CD4-positive, CD25-positive, alpha-beta regulatory T cell (primary cell): ENCODE measurements at regions not wholly inside any gene's neighbourhood (a gene's known extent, or its start where the extent isn't known, plus 50 kb on each side); places are given as distances from the start of the nearest gene placed in this dataset.

Experiments used
- ATAC-seq, 2 donors: fragments of 150-1000 bp; cut with Tn5 transposase; one replicate each; pipeline ENCODE4 v1.10.0; 2021; ENCODE audit warnings: low read depth in 2 of 2, moderate number of reproducible peaks in 2 of 2, moderate library complexity in 1 of 2
- DNase-seq, 3 donors: peaks; one replicate each; pipeline versions ENCODE4 v3.0.0 to v3.0.0-alpha.2; 2012 to 2022; ENCODE audit warnings: mixed read lengths in 1 of 3
- H3K27ac ChIP-seq: one replicate; pipeline ENCODE4 v1.7.0; 2013; ENCODE audit warnings: mild to moderate bottlenecking, low read length; ENCODE audit not compliant: insufficient read depth, poor library complexity, severe bottlenecking
- H3K27me3 ChIP-seq: one replicate; pipeline ENCODE4 v1.7.0; 2013; ENCODE audit warnings: low read length; ENCODE audit not compliant: control insufficient read depth, insufficient read depth
- H3K36me3 ChIP-seq: one replicate; pipeline ENCODE4 v1.7.0; 2013; ENCODE audit warnings: mild to moderate bottlenecking, low read length, moderate library complexity; ENCODE audit not compliant: control insufficient read depth, insufficient read depth
- H3K4me1 ChIP-seq: 2 replicates; pipeline ENCODE4 v1.7.0; 2013; ENCODE audit warnings: mild to moderate bottlenecking, low read length; ENCODE audit not compliant: insufficient read depth, control insufficient read depth, poor library complexity, severe bottlenecking
- H3K4me3 ChIP-seq: one replicate; pipeline ENCODE4 v1.7.0; 2013; ENCODE audit warnings: low read depth, mild to moderate bottlenecking, low read length, moderate library complexity
- H3K9me3 ChIP-seq, 2 experiments: 1 replicate in 1 of 2; 2 replicates in 1 of 2; pipeline ENCODE4 v1.7.0; 2013; ENCODE audit warnings: low read length in 2 of 2, mild to moderate bottlenecking in 1 of 2, moderate library complexity in 1 of 2; ENCODE audit not compliant: control insufficient read depth in 2 of 2
- H3K27ac Mint-ChIP-seq, 3 donors: one replicate each; pipeline ENCODE4 v1.8.0; 2020 to 2022; ENCODE audit warnings: mild to moderate bottlenecking in 3 of 3, mixed read lengths in 3 of 3, moderate library complexity in 2 of 3
- H3K27me3 Mint-ChIP-seq: one replicate; pipeline ENCODE4 v1.8.0; 2022; ENCODE audit warnings: mild to moderate bottlenecking, mixed read lengths
- H3K36me3 Mint-ChIP-seq: one replicate; pipeline ENCODE4 v1.8.0; 2020; ENCODE audit warnings: mixed read lengths
- H3K4me1 Mint-ChIP-seq, 4 donors: one replicate each; pipeline ENCODE4 v1.8.0; 2020 to 2022; ENCODE audit warnings: mixed read lengths in 4 of 4, mild to moderate bottlenecking in 1 of 4
- H3K4me3 Mint-ChIP-seq, 4 donors: one replicate each; pipeline ENCODE4 v1.8.0; 2020 to 2022; ENCODE audit warnings: mild to moderate bottlenecking in 4 of 4, mixed read lengths in 4 of 4, moderate library complexity in 3 of 4
- H3K9me3 Mint-ChIP-seq, 7 donors: one replicate each; pipeline ENCODE4 v1.8.0; 2020 to 2022; ENCODE audit warnings: mixed read lengths in 7 of 7, mild to moderate bottlenecking in 3 of 7, moderate library complexity in 2 of 7

DNA sequence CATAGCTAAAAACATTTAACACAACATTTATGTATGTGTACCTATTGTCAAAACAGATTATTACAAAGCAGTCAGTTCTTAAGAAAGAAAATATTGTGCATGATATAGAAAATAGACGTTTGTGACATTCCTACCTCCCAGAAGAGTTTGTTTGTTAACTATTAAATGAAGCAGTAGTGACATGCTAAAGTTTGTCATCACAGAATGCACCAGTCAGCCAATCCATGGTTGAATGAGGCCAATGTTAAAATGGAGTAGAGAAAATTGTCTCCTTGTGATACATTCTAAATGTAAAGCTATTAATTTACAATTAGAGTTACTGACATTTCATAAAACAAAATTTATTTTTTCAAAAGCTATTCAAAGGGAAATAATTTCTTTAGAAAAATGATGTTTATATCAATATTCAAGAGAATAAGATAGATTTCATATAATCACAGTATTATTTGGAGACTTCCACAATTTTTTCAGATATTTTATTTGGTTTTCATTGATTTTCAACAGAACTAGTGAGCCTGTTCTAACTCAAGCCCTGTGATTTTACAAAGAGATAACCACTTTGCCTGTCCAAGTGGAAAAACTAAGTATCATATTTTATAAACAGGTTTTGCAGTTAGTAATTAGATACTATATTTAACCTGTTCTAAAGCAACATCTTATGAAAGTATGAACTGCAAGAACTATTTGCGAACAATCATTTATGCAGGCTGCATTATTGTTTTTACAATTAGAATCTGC is 176.8 kb downstream of the ISL1 start:
- no peak overlapping the region for H3K27ac Mint-ChIP-seq
- DNase-seq (no peak), ATAC-seq (no peak)
- H3K36me3 ChIP-seq, result no peaks in the 10 kb centered on the region
- no peak overlapping the region for H3K27ac ChIP-seq
- no peaks in the 10 kb centered on the region for H3K27me3 Mint-ChIP-seq
- no peak overlapping the region for H3K4me3 Mint-ChIP-seq
- no peaks in the 10 kb centered on the region for H3K9me3 ChIP-seq
- H3K4me3 ChIP-seq, result no peak overlapping the region
- H3K4me1 ChIP-seq, result no peaks in the 10 kb centered on the region
- H3K9me3 Mint-ChIP-seq, result peaks cover 0 to 9% (median 0%) of the 10 kb centered on the region in 7 donors
- no peaks in the 10 kb centered on the region for H3K4me1 Mint-ChIP-seq
- H3K36me3 Mint-ChIP-seq, result no peaks in the 10 kb centered on the region
- H3K27me3 ChIP-seq, result no peaks in the 10 kb centered on the region

DNA sequence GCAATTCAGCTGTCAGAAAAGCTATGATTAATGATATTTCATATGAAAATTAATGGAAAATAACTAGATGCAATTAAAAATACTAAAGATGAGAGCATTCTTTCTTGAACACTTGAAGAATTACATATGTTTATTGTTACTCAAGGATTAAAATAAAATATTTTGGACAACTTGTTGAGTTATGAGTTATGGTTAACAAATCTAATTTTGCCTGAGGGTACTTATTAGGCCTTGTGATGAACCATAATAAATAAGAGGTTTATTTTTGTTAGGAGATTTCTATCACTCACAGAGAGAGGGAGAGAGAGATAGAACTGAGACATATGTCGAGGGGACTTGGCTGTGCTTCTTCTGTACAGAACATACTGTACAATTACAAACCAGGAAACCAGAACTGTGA is 183.7 kb downstream of the ISL1 start:
- no peaks in the 10 kb centered on the region for H3K27me3 Mint-ChIP-seq
- Histone ChIP-seq H3K9me3 (no peaks in the 10 kb centered on the region), H3K27ac (no peak overlapping the region), H3K27me3 (no peaks in the 10 kb centered on the region), H3K36me3 (no peaks in the 10 kb centered on the region), H3K4me1 (no peaks in the 10 kb centered on the region), H3K4me3 (no peak overlapping the region)
- DNase-seq, result no peak
- H3K4me3 Mint-ChIP-seq, result no peak overlapping the region
- H3K9me3 Mint-ChIP-seq, result peaks cover 0 to 10% (median 0%) of the 10 kb centered on the region in 7 donors
- H3K4me1 Mint-ChIP-seq, result no peaks in the 10 kb centered on the region
- no peaks in the 10 kb centered on the region for H3K36me3 Mint-ChIP-seq
- no peak for ATAC-seq
- no peak overlapping the region for H3K27ac Mint-ChIP-seq

DNA sequence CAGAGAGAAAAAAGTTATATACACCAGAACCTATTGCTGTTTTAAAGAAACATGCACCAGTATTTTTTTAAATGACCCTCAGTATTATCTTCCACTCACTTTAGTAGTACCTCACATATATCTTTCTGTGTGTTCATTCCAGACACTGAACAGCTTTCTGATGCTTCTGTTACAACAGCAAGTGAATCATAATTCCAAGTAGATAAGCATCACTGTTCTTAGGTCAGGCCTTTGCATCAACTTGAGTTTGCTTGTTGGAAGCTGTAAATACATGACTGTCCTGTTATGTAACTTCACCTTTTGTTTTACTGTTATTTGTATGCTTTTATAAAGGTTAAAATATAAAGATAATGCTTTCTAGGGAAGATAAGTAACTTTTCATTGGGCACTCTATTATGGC is 184.4 kb downstream of the ISL1 start:
- H3K4me3 Mint-ChIP-seq, result no peak overlapping the region
- Histone ChIP-seq H3K36me3 (no peaks in the 10 kb centered on the region), H3K4me3 (no peak overlapping the region), H3K4me1 (no peaks in the 10 kb centered on the region), H3K9me3 (no peaks in the 10 kb centered on the region), H3K27ac (no peak overlapping the region), H3K27me3 (no peaks in the 10 kb centered on the region)
- H3K27me3 Mint-ChIP-seq, result no peaks in the 10 kb centered on the region
- H3K9me3 Mint-ChIP-seq, result peaks cover 0 to 11% (median under 1%) of the 10 kb centered on the region in 7 donors
- DNase-seq (no peak), ATAC-seq (no peak)
- H3K36me3 Mint-ChIP-seq, result no peaks in the 10 kb centered on the region
- no peaks in the 10 kb centered on the region for H3K4me1 Mint-ChIP-seq
- H3K27ac Mint-ChIP-seq, result no peak overlapping the region

DNA sequence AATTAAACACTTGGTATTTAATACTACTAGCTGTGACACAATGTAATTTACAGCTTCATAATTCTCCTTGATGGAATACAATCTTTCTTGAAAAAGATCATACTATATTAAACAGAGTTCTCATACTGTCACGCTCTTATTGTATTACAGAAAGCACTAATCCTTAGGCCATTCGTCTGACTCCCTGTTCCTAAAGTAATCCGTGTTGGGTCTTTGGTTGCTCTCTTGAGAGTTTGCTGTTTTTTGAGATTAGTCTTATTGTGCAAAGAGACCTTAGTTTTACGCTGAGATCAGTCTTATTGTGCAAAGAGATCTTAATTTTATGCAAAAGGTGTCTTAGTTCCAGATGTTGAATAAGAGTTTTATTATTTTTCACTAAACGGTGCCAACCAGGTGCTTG is 190.6 kb downstream of the ISL1 start:
- Mint-ChIP-seq H3K4me1 (no peaks in the 10 kb centered on the region), H3K9me3 (peaks cover 0 to 27% (median 7%) of the 10 kb centered on the region in 7 donors), H3K36me3 (no peaks in the 10 kb centered on the region), H3K27me3 (no peaks in the 10 kb centered on the region), H3K27ac (no peak overlapping the region), H3K4me3 (no peak overlapping the region)
- Histone ChIP-seq H3K4me1 (no peaks in the 10 kb centered on the region), H3K36me3 (no peaks in the 10 kb centered on the region), H3K27ac (no peak overlapping the region), H3K4me3 (no peak overlapping the region), H3K9me3 (no peaks in the 10 kb centered on the region), H3K27me3 (no peaks in the 10 kb centered on the region)
- DNase-seq (no peak), ATAC-seq (no peak)

DNA sequence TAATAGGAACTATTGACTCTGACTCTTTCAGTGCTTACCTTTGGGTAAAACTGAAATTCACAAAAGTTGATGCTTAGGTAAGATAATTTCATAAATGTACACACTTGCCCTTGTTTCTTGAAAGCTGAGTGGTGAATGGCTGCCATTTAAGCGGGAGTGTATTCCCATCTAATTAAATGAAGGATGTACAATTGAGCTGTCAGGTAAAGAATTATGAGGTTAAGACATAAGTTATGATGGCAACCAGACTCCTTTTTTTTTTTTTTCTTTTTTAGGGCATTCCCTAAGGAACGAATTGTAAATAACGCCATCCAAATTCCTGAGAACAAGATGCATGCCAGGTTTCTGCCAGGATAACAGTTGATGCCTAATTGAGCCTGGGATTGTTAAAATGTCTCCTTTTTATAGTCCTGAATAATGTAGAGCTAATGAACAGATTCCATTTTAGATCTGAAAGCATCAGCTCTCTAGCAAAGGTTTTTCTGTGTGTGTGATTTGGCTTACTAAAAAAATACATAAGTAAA is 199.7 kb downstream of the ISL1 start:
- ATAC-seq, result no peak
- H3K27ac Mint-ChIP-seq, result no peak overlapping the region
- no peaks in the 10 kb centered on the region for H3K36me3 Mint-ChIP-seq
- H3K4me3 Mint-ChIP-seq, result no peak overlapping the region
- no peak overlapping the region for H3K27ac ChIP-seq
- H3K4me3 ChIP-seq, result no peak overlapping the region
- no peaks in the 10 kb centered on the region for H3K36me3 ChIP-seq
- no peak for DNase-seq
- H3K9me3 Mint-ChIP-seq, result peaks cover 3 to 23% (median 3%) of the 10 kb centered on the region in 7 donors
- H3K4me1 Mint-ChIP-seq, result no peaks in the 10 kb centered on the region
- no peaks in the 10 kb centered on the region for H3K4me1 ChIP-seq
- H3K27me3 Mint-ChIP-seq, result no peaks in the 10 kb centered on the region
- no peaks in the 10 kb centered on the region for H3K9me3 ChIP-seq
- no peaks in the 10 kb centered on the region for H3K27me3 ChIP-seq

DNA sequence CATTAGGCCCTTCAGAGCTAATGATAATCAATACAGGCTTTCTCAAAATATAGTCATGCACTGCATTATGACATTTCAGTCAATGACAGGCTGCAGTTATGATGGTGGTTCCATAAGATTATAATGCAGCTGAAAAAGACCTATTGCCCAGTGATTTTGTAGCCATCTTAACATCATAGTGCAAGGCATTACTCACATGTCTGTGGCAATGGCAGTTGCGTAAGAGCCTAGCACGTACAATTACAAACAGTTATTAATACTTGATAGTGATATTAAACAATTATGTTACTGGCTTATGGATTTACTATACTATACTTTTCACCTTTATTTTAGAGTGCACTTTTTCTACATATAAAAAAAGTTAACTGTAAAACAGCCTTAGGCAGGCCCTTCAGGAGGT is 214.8 kb downstream of the ISL1 start:
- DNase-seq (no peak), ATAC-seq (no peak)
- H3K27ac Mint-ChIP-seq, result no peak overlapping the region
- H3K36me3 Mint-ChIP-seq, result no peaks in the 10 kb centered on the region
- no peaks in the 10 kb centered on the region for H3K4me1 ChIP-seq
- H3K9me3 Mint-ChIP-seq, result peaks cover 0 to 9% (median 2%) of the 10 kb centered on the region in 7 donors
- H3K9me3 ChIP-seq, result peaks cover 0 to 4% of the 10 kb centered on the region in 2 experiments
- H3K27me3 Mint-ChIP-seq, result no peaks in the 10 kb centered on the region
- no peaks in the 10 kb centered on the region for H3K4me1 Mint-ChIP-seq
- H3K27ac ChIP-seq, result no peak overlapping the region
- H3K36me3 ChIP-seq, result no peaks in the 10 kb centered on the region
- no peaks in the 10 kb centered on the region for H3K27me3 ChIP-seq
- no peak overlapping the region for H3K4me3 ChIP-seq
- H3K4me3 Mint-ChIP-seq, result no peak overlapping the region

DNA sequence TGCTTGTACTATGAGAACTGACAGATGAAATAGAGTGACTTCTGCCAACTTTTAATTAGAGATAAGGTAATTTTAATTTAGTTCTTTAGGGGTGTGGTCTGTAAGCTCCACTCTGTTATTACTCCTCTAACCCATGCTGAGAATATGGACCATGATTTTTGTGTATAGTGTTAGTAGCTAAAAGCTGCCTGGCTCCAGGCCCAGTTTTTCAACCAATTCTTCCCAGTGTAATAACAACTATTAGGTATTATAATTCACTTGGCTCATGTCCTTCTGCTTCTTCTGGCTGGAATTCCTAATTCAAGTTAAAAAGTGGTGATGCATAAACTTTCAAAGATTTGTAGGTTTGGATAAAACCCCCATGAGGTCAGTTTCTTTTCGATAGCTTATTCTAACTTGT is 216.3 kb downstream of the ISL1 start:
- Mint-ChIP-seq H3K9me3 (peaks cover 0 to 9% (median 2%) of the 10 kb centered on the region in 7 donors), H3K4me1 (no peaks in the 10 kb centered on the region), H3K36me3 (no peaks in the 10 kb centered on the region), H3K27me3 (no peaks in the 10 kb centered on the region), H3K27ac (no peak overlapping the region), H3K4me3 (no peak overlapping the region)
- H3K27ac ChIP-seq, result no peak overlapping the region
- H3K4me1 ChIP-seq, result no peaks in the 10 kb centered on the region
- ATAC-seq (no peak), DNase-seq (no peak)
- no peaks in the 10 kb centered on the region for H3K36me3 ChIP-seq
- peaks cover 0 to 4% of the 10 kb centered on the region in 2 experiments for H3K9me3 ChIP-seq
- no peak overlapping the region for H3K4me3 ChIP-seq
- no peaks in the 10 kb centered on the region for H3K27me3 ChIP-seq

DNA sequence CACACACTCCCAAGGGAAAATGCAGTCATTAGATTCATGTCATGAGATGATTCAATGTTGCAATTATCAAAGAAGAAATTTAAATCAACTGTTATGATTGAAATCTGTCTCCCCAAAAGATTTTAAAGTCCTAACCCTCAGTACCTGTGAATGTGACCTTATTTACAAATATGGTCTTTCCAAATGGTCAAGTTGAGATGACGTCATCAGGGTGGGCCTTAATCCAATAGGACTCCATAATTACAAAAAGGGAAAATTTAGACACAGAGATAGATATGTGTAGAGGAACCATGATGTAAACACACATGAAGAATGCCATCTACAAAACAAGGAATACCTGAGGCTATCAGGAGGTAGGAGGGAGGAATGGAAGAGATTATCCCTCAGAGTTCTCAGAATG is 221.1 kb downstream of the ISL1 start:
- Histone ChIP-seq H3K9me3 (peaks cover 0 to 4% of the 10 kb centered on the region in 2 experiments), H3K4me1 (no peaks in the 10 kb centered on the region), H3K36me3 (no peaks in the 10 kb centered on the region), H3K27me3 (no peaks in the 10 kb centered on the region), H3K27ac (no peak overlapping the region), H3K4me3 (no peak overlapping the region)
- Mint-ChIP-seq H3K27me3 (no peaks in the 10 kb centered on the region), H3K4me3 (no peak overlapping the region), H3K36me3 (no peaks in the 10 kb centered on the region), H3K27ac (no peak overlapping the region), H3K9me3 (peaks cover 0 to 25% (median 3%) of the 10 kb centered on the region in 7 donors), H3K4me1 (no peaks in the 10 kb centered on the region)
- no peak for DNase-seq
- ATAC-seq, result no peak
